Raji (cell line): ENCODE measurements at regions not wholly inside any gene's neighbourhood (a gene's known extent, or its start where the extent isn't known, plus 50 kb on each side); places are given as distances from the start of the nearest gene placed in this dataset.

Experiments
- POLR2A ChIP-seq: IDR thresholded peaks from 2 replicates; pipeline ENCODE4 v1.6.1; 2011; ENCODE audit warnings: low read depth, low read length, control low read depth; ENCODE audit not compliant: insufficient read depth

GRCh38 chr1:98211271-98211845 lies 290.5 kb upstream of the DPYD start:
- TF ChIP-seq POLR2A = no peak

- TF ChIP-seq POLR2A = no peak
These were observed 289.7 kb upstream of the DPYD start for GRCh38 chr1:98210563-98210962.

GRCh38 chr1:98210064-98210463 lies 289.2 kb upstream of the DPYD start:
- no peak for TF ChIP-seq POLR2A

- TF ChIP-seq POLR2A = no peak
These were observed 284.6 kb upstream of the DPYD start for GRCh38 chr1:98205291-98206017.

GRCh38 chr1:98203466-98203865 lies 282.6 kb upstream of the DPYD start:
- TF ChIP-seq POLR2A = no peak

GRCh38 chr1:98201666-98202081 lies 280.8 kb upstream of the DPYD start:
- no peak for TF ChIP-seq POLR2A

- no peak for TF ChIP-seq POLR2A
These were observed 276.5 kb upstream of the DPYD start for GRCh38 chr1:98197356-98197755.

GRCh38 chr1:98196012-98196411 lies 275.2 kb upstream of the DPYD start:
- no peak for TF ChIP-seq POLR2A

- TF ChIP-seq POLR2A = no peak
These were observed 267.9 kb upstream of the DPYD start for GRCh38 chr1:98188774-98189173.

- TF ChIP-seq POLR2A = no peak
These were observed 264.0 kb upstream of the DPYD start for GRCh38 chr1:98184856-98185255.

- TF ChIP-seq POLR2A = no peak
These were observed 260.4 kb upstream of the DPYD start for GRCh38 chr1:98181036-98181764.

GRCh38 chr1:98179151-98179773 lies 258.4 kb upstream of the DPYD start:
- no peak for TF ChIP-seq POLR2A

- no peak for TF ChIP-seq POLR2A
These were observed 256.9 kb upstream of the DPYD start for GRCh38 chr1:98177751-98178150.

GRCh38 chr1:98176936-98177335 lies 256.1 kb upstream of the DPYD start:
- no peak for TF ChIP-seq POLR2A

- no peak for TF ChIP-seq POLR2A
These were observed 255.6 kb upstream of the DPYD start for GRCh38 chr1:98176414-98176813.

GRCh38 chr1:98172578-98172977 lies 251.7 kb upstream of the DPYD start:
- TF ChIP-seq POLR2A = no peak
